SK-N-SH (cell line): ENCODE measurements at regions not wholly inside any gene's neighbourhood (a gene's known extent, or its start where the extent isn't known, plus 50 kb on each side); places are given as distances from the start of the nearest gene placed in this dataset.

Source experiments
- CTCF ChIP-seq: fragments of 200-600 bp; sonication (generic); IDR thresholded peaks from 2 replicates; pipeline ENCODE4 v1.6.1; 2017; ENCODE audit warnings: antibody characterized with exemption, mild to moderate bottlenecking, moderate library complexity
- ELF1 ChIP-seq: IDR thresholded peaks from 2 replicates; pipeline ENCODE4 v1.4.0; 2012
- EZH2phosphoT487 ChIP-seq: fragments of 200-600 bp; sonication (generic); IDR thresholded peaks from 2 replicates; pipeline ENCODE4 v1.6.1; 2017; ENCODE audit warnings: low read depth, mixed run types, mild to moderate bottlenecking, antibody characterized with exemption, moderate library complexity, borderline replicate concordance
- FOXM1 ChIP-seq: IDR thresholded peaks from 2 replicates; pipeline ENCODE4 v1.4.0; 2012; ENCODE audit warnings: low read depth, mild to moderate bottlenecking
- MAX ChIP-seq: IDR thresholded peaks from 2 replicates; pipeline ENCODE4 v1.4.0; 2012; ENCODE audit warnings: low read depth
- MXI1 ChIP-seq: IDR thresholded peaks from 2 replicates; pipeline ENCODE4 v1.6.1; 2012; ENCODE audit warnings: mild to moderate bottlenecking, low read depth, low read length, improper control_type of control experiment
- POLR2AphosphoS5 ChIP-seq: IDR thresholded peaks from 2 replicates; pipeline ENCODE4 v1.6.1; 2012; ENCODE audit warnings: low read depth, low read length
- RFX5 ChIP-seq: IDR thresholded peaks from 2 replicates; pipeline ENCODE4 v1.6.1; 2012; ENCODE audit warnings: mild to moderate bottlenecking, improper control_type of control experiment, low read length
- USF1 ChIP-seq: IDR thresholded peaks from 2 replicates; pipeline ENCODE4 v1.4.0; 2012; ENCODE audit warnings: low read depth, borderline replicate concordance
- USF2 ChIP-seq: fragments of 150-350 bp; IDR thresholded peaks from 2 replicates; pipeline ENCODE4 v1.6.1; 2017; ENCODE audit warnings: antibody characterized with exemption, low read length, low read depth, borderline replicate concordance
- ZBTB33 ChIP-seq: IDR thresholded peaks from 2 replicates; pipeline ENCODE4 v1.4.0; 2012; ENCODE audit warnings: low read depth, borderline replicate concordance

GRCh38 chr16:51876601-51876875 lies 670.4 kb downstream of the TOX3 start:
- TF ChIP-seq MXI1: no peak
- TF ChIP-seq EZH2phosphoT487: no peak
- TF ChIP-seq MAX: no peak
- no peak for TF ChIP-seq ZBTB33
- TF ChIP-seq FOXM1: no peak
- TF ChIP-seq CTCF: no peak
- TF ChIP-seq USF1: no peak
- TF ChIP-seq USF2: no peak
- TF ChIP-seq RFX5: no peak
- TF ChIP-seq ELF1: no peak
- no peak for TF ChIP-seq POLR2AphosphoS5
